CD4-positive, alpha-beta T cell treated with Interleukin-10 for 1 hour (primary cell): ENCODE measurements at regions not wholly inside any gene's neighbourhood (a gene's known extent, or its start where the extent isn't known, plus 50 kb on each side); places are given as distances from the start of the nearest gene placed in this dataset.

ENCODE experiments used
- DNase-seq: peaks from one replicate; pipeline ENCODE4 v3.0.0-alpha.2; 2020

GRCh38 chr7:21370283-21370982 is 57.5 kb upstream of the SP4 start:
- DNase-seq = no peak

- DNase-seq = no peak
These were observed 56.5 kb upstream of the SP4 start for GRCh38 chr7:21371360-21371759.

DNA sequence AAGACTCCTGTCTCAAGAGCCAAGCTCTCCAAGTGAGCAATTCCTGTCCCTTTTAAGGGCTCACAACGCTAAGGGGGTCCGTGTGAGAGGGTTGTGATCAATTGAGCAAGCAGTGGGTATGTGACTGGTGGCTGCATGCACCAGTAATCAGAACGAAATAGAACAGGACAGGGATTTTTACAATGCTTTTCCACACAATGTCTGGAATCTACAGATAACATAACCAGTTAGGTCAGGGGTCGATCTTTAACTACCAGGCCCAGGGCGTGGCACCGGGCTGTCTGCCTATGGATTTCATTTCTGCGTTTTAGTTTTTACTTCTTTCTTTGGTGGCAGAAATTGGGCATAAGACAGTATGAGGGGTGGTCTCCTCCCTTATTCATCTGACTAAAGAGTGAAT is 54.9 kb upstream of the SP4 start:
- DNase-seq = no peak

- no peak for DNase-seq
These were observed 53.7 kb upstream of the SP4 start for GRCh38 chr7:21374134-21374533.

DNA sequence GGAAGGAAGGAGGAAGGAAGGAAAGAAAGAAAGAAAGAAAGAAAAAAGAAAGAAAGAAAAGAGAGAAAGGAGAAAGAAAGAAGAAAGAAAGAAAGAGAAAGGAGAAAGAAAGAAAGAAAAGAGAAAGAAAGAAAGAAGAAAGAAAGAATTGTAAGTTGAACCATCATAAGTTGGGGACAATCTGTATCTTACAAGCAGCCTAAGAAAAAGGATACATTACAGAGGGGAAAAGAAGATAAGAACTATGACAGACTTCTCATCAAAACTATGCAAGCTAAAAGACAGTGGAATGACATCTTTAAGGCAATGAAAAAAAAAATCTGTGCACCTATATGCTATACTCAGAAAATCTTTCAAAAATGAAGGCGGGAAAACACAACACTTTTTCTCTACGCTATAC is 50.3 kb upstream of the SP4 start:
- DNase-seq = no peak
